ENCODE measurements at regions not wholly inside any gene's neighbourhood (a gene's known extent, or its start where the extent isn't known, plus 50 kb on each side); places are given as distances from the start of the nearest gene placed in this dataset.

- Histone ChIP-seq H3K27me3 (ENCODE audit: insufficient read depth, low read length) (no peaks in the 10 kb centered on the region), H2AK5ac (ENCODE audit: low read length) (no peak overlapping the region), H3K4ac (ENCODE audit: low read depth, low read length) (no peak overlapping the region), H4K91ac (ENCODE audit: low read depth, low read length) (no peak overlapping the region), H3K79me1 (ENCODE audit: low read length) (no peaks in the 10 kb centered on the region), H3K4me2 (ENCODE audit: low read length) (no peak overlapping the region), H3K18ac (ENCODE audit: low read length) (no peak overlapping the region), H2BK120ac (ENCODE audit: insufficient read depth, low read length, poor library complexity) (no peak overlapping the region), H2AFZ (ENCODE audit: insufficient read depth, low read length, poor library complexity) (no peak overlapping the region), H3K23ac (ENCODE audit: low read length) (no peak overlapping the region), H3K9me3 (ENCODE audit: insufficient read depth, low read depth, low read length) (no peaks in the 10 kb centered on the region), H4K8ac (ENCODE audit: low read depth, low read length) (no peak overlapping the region), H3K14ac (ENCODE audit: low read length) (no peak overlapping the region), H2BK5ac (ENCODE audit: low read depth, low read length, poor library complexity) (no peak overlapping the region), H2BK12ac (ENCODE audit: low read length) (no peak overlapping the region), H3K4me1 (ENCODE audit: control insufficient read depth in 1 of 2, insufficient read depth in 2 of 2, low read length in 2 of 2) (peaks cover 0 to 3% of the 10 kb centered on the region in 2 experiments), H3K79me2 (ENCODE audit: control insufficient read depth, insufficient read depth, low read length, poor library complexity) (no peaks in the 10 kb centered on the region), H3K27ac (ENCODE audit: low read depth, low read length) (no peak overlapping the region), H3K4me3 (ENCODE audit: low read depth, low read length) (no peak overlapping the region), H3K9ac (ENCODE audit: low read length) (no peak overlapping the region), H3K36me3 (ENCODE audit: control insufficient read depth in 1 of 2, insufficient read depth in 2 of 2, low read length in 2 of 2) (no peaks in the 10 kb centered on the region), H4K12ac (ENCODE audit: low read depth, low read length) (no peak overlapping the region)
- DNase-seq, result peak in 1 of 2 donors; percentile 11
- no CpG with 5 or more reads among the region's 4 CpGs for WGBS (ENCODE audit: extremely low coverage, insufficient coverage, insufficient read length)
Measured at GRCh38 chr13:97068151-97068550, 73.9 kb upstream of the OXGR1 start.

DNA sequence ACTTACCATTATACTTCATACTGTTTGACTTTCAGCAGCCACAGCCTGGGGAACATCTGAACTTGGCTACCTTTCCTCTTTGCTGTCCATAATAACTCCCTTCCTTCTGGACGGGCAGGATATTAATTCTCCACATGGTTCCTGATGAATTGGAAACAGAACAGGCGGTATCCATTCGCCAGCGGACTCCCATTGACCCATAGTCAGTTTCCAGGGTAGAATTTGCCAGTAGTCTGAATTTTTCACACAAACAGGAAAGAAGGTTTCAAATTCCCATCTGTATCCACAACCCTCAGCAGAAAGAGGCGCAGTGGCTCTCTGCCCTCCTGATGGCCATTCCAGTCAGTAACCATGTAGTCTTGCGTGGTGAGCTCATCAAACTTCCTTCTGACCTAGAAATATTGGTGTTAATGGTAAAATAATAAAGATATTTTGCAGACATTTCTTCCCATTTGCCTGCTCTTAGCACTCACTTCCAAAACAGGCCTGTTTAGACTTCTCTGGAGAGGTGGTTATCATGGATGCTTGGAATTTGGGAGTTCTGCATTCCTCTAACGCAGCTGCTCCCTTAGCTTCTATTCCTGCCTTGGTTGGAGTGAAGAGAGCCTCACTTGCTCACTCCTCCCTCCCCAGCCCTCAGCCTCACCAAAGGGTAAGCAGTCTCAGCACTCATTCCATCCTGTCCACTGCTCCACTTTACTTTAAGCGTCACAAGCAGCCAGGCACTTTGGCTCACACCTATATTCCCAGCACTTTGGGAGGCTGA lies 75.0 kb upstream of the OXGR1 start:
- Histone ChIP-seq H3K9ac (ENCODE audit: low read length) (no peak overlapping the region), H3K14ac (ENCODE audit: low read length) (no peak overlapping the region), H3K79me2 (ENCODE audit: control insufficient read depth, insufficient read depth, low read length, poor library complexity) (no peaks in the 10 kb centered on the region), H2AFZ (ENCODE audit: insufficient read depth, low read length, poor library complexity) (no peak overlapping the region), H3K4me1 (ENCODE audit: control insufficient read depth in 1 of 2, insufficient read depth in 2 of 2, low read length in 2 of 2) (peaks cover 0 to 3% of the 10 kb centered on the region in 2 experiments), H3K27me3 (ENCODE audit: insufficient read depth, low read length) (no peaks in the 10 kb centered on the region), H4K8ac (ENCODE audit: low read depth, low read length) (no peak overlapping the region), H4K91ac (ENCODE audit: low read depth, low read length) (no peak overlapping the region), H2BK12ac (ENCODE audit: low read length) (no peak overlapping the region), H3K4me3 (ENCODE audit: low read depth, low read length) (no peak overlapping the region), H3K79me1 (ENCODE audit: low read length) (no peaks in the 10 kb centered on the region), H2AK5ac (ENCODE audit: low read length) (no peak overlapping the region), H3K9me3 (ENCODE audit: insufficient read depth, low read depth, low read length) (no peaks in the 10 kb centered on the region), H3K27ac (ENCODE audit: low read depth, low read length) (no peak overlapping the region), H2BK5ac (ENCODE audit: low read depth, low read length, poor library complexity) (no peak overlapping the region), H3K4ac (ENCODE audit: low read depth, low read length) (no peak overlapping the region), H2BK120ac (ENCODE audit: insufficient read depth, low read length, poor library complexity) (no peak overlapping the region), H3K18ac (ENCODE audit: low read length) (no peak overlapping the region), H3K23ac (ENCODE audit: low read length) (no peak overlapping the region), H4K12ac (ENCODE audit: low read depth, low read length) (no peak overlapping the region), H3K36me3 (ENCODE audit: control insufficient read depth in 1 of 2, insufficient read depth in 2 of 2, low read length in 2 of 2) (no peaks in the 10 kb centered on the region), H3K4me2 (ENCODE audit: low read length) (no peak overlapping the region)
- DNase-seq, result peak; percentile 22 to 58
- WGBS (ENCODE audit: extremely low coverage, insufficient coverage, insufficient read length), result no CpG with 5 or more reads among the region's 8 CpGs

- Histone ChIP-seq H3K4me2 (ENCODE audit: low read length) (no peak overlapping the region), H4K91ac (ENCODE audit: low read depth, low read length) (no peak overlapping the region), H3K36me3 (ENCODE audit: control insufficient read depth in 1 of 2, insufficient read depth in 2 of 2, low read length in 2 of 2) (no peaks in the 10 kb centered on the region), H2BK5ac (ENCODE audit: low read depth, low read length, poor library complexity) (no peak overlapping the region), H3K27ac (ENCODE audit: low read depth, low read length) (no peak overlapping the region), H4K8ac (ENCODE audit: low read depth, low read length) (no peak overlapping the region), H3K14ac (ENCODE audit: low read length) (no peak overlapping the region), H3K4ac (ENCODE audit: low read depth, low read length) (no peak overlapping the region), H3K23ac (ENCODE audit: low read length) (no peak overlapping the region), H2BK120ac (ENCODE audit: insufficient read depth, low read length, poor library complexity) (no peak overlapping the region), H2AFZ (ENCODE audit: insufficient read depth, low read length, poor library complexity) (no peak overlapping the region), H3K79me2 (ENCODE audit: control insufficient read depth, insufficient read depth, low read length, poor library complexity) (no peaks in the 10 kb centered on the region), H2AK5ac (ENCODE audit: low read length) (no peak overlapping the region), H3K18ac (ENCODE audit: low read length) (no peak overlapping the region), H2BK12ac (ENCODE audit: low read length) (no peak overlapping the region), H4K12ac (ENCODE audit: low read depth, low read length) (no peak overlapping the region), H3K4me1 (ENCODE audit: control insufficient read depth in 1 of 2, insufficient read depth in 2 of 2, low read length in 2 of 2) (peaks cover 0 to 3% of the 10 kb centered on the region in 2 experiments), H3K79me1 (ENCODE audit: low read length) (no peaks in the 10 kb centered on the region), H3K9me3 (ENCODE audit: insufficient read depth, low read depth, low read length) (no peaks in the 10 kb centered on the region), H3K27me3 (ENCODE audit: insufficient read depth, low read length) (no peaks in the 10 kb centered on the region), H3K9ac (ENCODE audit: low read length) (no peak overlapping the region), H3K4me3 (ENCODE audit: low read depth, low read length) (no peak overlapping the region)
- no CpG with 5 or more reads among the region's 2 CpGs for WGBS (ENCODE audit: extremely low coverage, insufficient coverage, insufficient read length)
- DNase-seq, result no peak
Measured at GRCh38 chr13:97072297-97072696, 78.0 kb upstream of the OXGR1 start.

GRCh38 chr13:97074618-97075017 lies 80.3 kb upstream of the OXGR1 start:
- H3K14ac ChIP-seq (ENCODE audit: low read length), result no peak overlapping the region
- H3K4ac ChIP-seq (ENCODE audit: low read depth, low read length), result no peak overlapping the region
- no peaks in the 10 kb centered on the region for H3K79me2 ChIP-seq (ENCODE audit: control insufficient read depth, insufficient read depth, low read length, poor library complexity)
- no peak overlapping the region for H4K8ac ChIP-seq (ENCODE audit: low read depth, low read length)
- no peaks in the 10 kb centered on the region for H3K36me3 ChIP-seq (ENCODE audit: control insufficient read depth in 1 of 2, insufficient read depth in 2 of 2, low read length in 2 of 2)
- no peak overlapping the region for H2BK5ac ChIP-seq (ENCODE audit: low read depth, low read length, poor library complexity)
- DNase-seq, result no peak
- no peak overlapping the region for H2BK120ac ChIP-seq (ENCODE audit: insufficient read depth, low read length, poor library complexity)
- no peaks in the 10 kb centered on the region for H3K27me3 ChIP-seq (ENCODE audit: insufficient read depth, low read length)
- no CpG with 5 or more reads among the region's 1 CpG for WGBS (ENCODE audit: extremely low coverage, insufficient coverage, insufficient read length)
- H2AK5ac ChIP-seq (ENCODE audit: low read length), result no peak overlapping the region
- no peaks in the 10 kb centered on the region for H3K9me3 ChIP-seq (ENCODE audit: insufficient read depth, low read depth, low read length)
- H3K4me2 ChIP-seq (ENCODE audit: low read length), result no peak overlapping the region
- no peak overlapping the region for H3K4me3 ChIP-seq (ENCODE audit: low read depth, low read length)
- no peak overlapping the region for H3K18ac ChIP-seq (ENCODE audit: low read length)
- H3K27ac ChIP-seq (ENCODE audit: low read depth, low read length), result no peak overlapping the region
- no peaks in the 10 kb centered on the region for H3K4me1 ChIP-seq (ENCODE audit: control insufficient read depth in 1 of 2, insufficient read depth in 2 of 2, low read length in 2 of 2)
- no peak overlapping the region for H3K23ac ChIP-seq (ENCODE audit: low read length)
- H4K12ac ChIP-seq (ENCODE audit: low read depth, low read length), result no peak overlapping the region
- no peak overlapping the region for H4K91ac ChIP-seq (ENCODE audit: low read depth, low read length)
- H3K9ac ChIP-seq (ENCODE audit: low read length), result no peak overlapping the region
- H2AFZ ChIP-seq (ENCODE audit: insufficient read depth, low read length, poor library complexity), result no peak overlapping the region
- no peaks in the 10 kb centered on the region for H3K79me1 ChIP-seq (ENCODE audit: low read length)
- no peak overlapping the region for H2BK12ac ChIP-seq (ENCODE audit: low read length)

All from trophoblast cell (in vitro differentiated cells and primary cell).